Suprapubic skin (tissue), 4 donors: ENCODE measurements at regions not wholly inside any gene's neighbourhood (a gene's known extent, or its start where the extent isn't known, plus 50 kb on each side); places are given as distances from the start of the nearest gene placed in this dataset.

Source experiments
- DNase-seq, 2 donors: peaks; one replicate each; pipeline ENCODE4 v3.0.0-alpha.2; 2019; ENCODE audit warnings: low spot score in 2 of 2
- H3K27ac ChIP-seq: fragments of 200-600 bp; sonication (generic); one replicate; pipeline ENCODE4 v1.5.1; 2019
- H3K27me3 ChIP-seq: fragments of 200-600 bp; sonication (generic); one replicate; pipeline ENCODE4 v1.5.1; 2019
- H3K36me3 ChIP-seq: fragments of 200-600 bp; sonication (generic); one replicate; pipeline ENCODE4 v1.5.1; 2019
- H3K4me1 ChIP-seq: fragments of 200-600 bp; sonication (generic); one replicate; pipeline ENCODE4 v1.5.1; 2019
- H3K4me3 ChIP-seq: fragments of 200-600 bp; sonication (generic); one replicate; pipeline ENCODE4 v1.5.1; 2019; ENCODE audit warnings: mild to moderate bottlenecking
- H3K9me3 ChIP-seq: fragments of 200-600 bp; sonication (generic); one replicate; pipeline ENCODE4 v1.5.1; 2019
- CTCF ChIP-seq, 2 donors: fragments of 200-600 bp in 1 of 2; fragments of 450-650 bp in 1 of 2; sonication (generic) in 1 of 2; IDR thresholded peaks; one replicate each; pipeline ENCODE4 v1.5.1; 2016 to 2019; ENCODE audit warnings: antibody characterized with exemption in 2 of 2, mild to moderate bottlenecking in 1 of 2, moderate library complexity in 1 of 2
- EP300 ChIP-seq: sonication (generic); formaldehyde crosslinking; IDR thresholded peaks from one replicate; pipeline ENCODE4 v1.6.1; 2017; ENCODE audit warnings: antibody characterized with exemption
- POLR2A ChIP-seq, 2 donors: fragments of 450-650 bp; IDR thresholded peaks; one replicate each; pipeline ENCODE4 v1.6.1; 2017; ENCODE audit warnings: antibody characterized with exemption in 2 of 2, mild to moderate bottlenecking in 2 of 2, moderate library complexity in 2 of 2
- POLR2AphosphoS5 ChIP-seq, 3 donors: sonication (generic); formaldehyde crosslinking; IDR thresholded peaks; one replicate each; pipeline ENCODE4 v1.6.1; 2017; ENCODE audit warnings: antibody characterized with exemption in 3 of 3
- WGBS: methylation state at CpG from one replicate; pipeline ENCODE4 v1.1.5; 2018; 5-methylcytosine and 5-hydroxymethylcytosine counted together

GRCh38 chr9:78607853-78608252 is 310.9 kb downstream of the PSAT1 start:
- no peaks in the 10 kb centered on the region for H3K27me3 ChIP-seq
- no peak overlapping the region for H3K4me3 ChIP-seq
- H3K36me3 ChIP-seq = no peaks in the 10 kb centered on the region
- H3K4me1 ChIP-seq = no peaks in the 10 kb centered on the region
- H3K9me3 ChIP-seq = no peaks in the 10 kb centered on the region
- no peak for DNase-seq
- no peak for TF ChIP-seq POLR2A (IDR thresholded peaks at IDR 0.05)
- no peak for TF ChIP-seq CTCF (IDR thresholded peaks at IDR 0.05)
- no peak for TF ChIP-seq POLR2AphosphoS5 (IDR thresholded peaks at IDR 0.05)
- no peak for TF ChIP-seq EP300
- WGBS = 74% methylated on average over 5 of the region's 5 CpGs
- no peak overlapping the region for H3K27ac ChIP-seq

- H3K4me3 ChIP-seq = no peak overlapping the region
- no peak overlapping the region for H3K27ac ChIP-seq
- 72% methylated on average over 8 of the region's 8 CpGs for WGBS
- no peaks in the 10 kb centered on the region for H3K36me3 ChIP-seq
- no peaks in the 10 kb centered on the region for H3K27me3 ChIP-seq
- no peaks in the 10 kb centered on the region for H3K4me1 ChIP-seq
- TF ChIP-seq EP300 (no peak), CTCF (IDR thresholded peaks at IDR 0.05) (no peak), POLR2A (IDR thresholded peaks at IDR 0.05) (no peak), POLR2AphosphoS5 (IDR thresholded peaks at IDR 0.05) (no peak)
- H3K9me3 ChIP-seq = no peaks in the 10 kb centered on the region
- no peak for DNase-seq
These were observed 312.5 kb downstream of the PSAT1 start for GRCh38 chr9:78609450-78609849.

- no peak for DNase-seq
- H3K4me1 ChIP-seq = no peaks in the 10 kb centered on the region
- H3K9me3 ChIP-seq = no peaks in the 10 kb centered on the region
- H3K36me3 ChIP-seq = no peaks in the 10 kb centered on the region
- WGBS = 60% methylated on average over 2 of the region's 2 CpGs
- TF ChIP-seq EP300 (no peak), POLR2AphosphoS5 (IDR thresholded peaks at IDR 0.05) (no peak), POLR2A (IDR thresholded peaks at IDR 0.05) (no peak), CTCF (IDR thresholded peaks at IDR 0.05) (no peak)
- no peaks in the 10 kb centered on the region for H3K27me3 ChIP-seq
- H3K4me3 ChIP-seq = no peak overlapping the region
- H3K27ac ChIP-seq = no peak overlapping the region
These were observed 315.2 kb downstream of the PSAT1 start for GRCh38 chr9:78612091-78612490.

- Histone ChIP-seq H3K9me3 (no peaks in the 10 kb centered on the region), H3K4me1 (no peaks in the 10 kb centered on the region), H3K4me3 (no peak overlapping the region), H3K27ac (no peak overlapping the region), H3K27me3 (no peaks in the 10 kb centered on the region), H3K36me3 (no peaks in the 10 kb centered on the region)
- no peak for TF ChIP-seq POLR2AphosphoS5 (IDR thresholded peaks at IDR 0.05)
- TF ChIP-seq POLR2A (IDR thresholded peaks at IDR 0.05) = no peak
- TF ChIP-seq EP300 = no peak
- TF ChIP-seq CTCF (IDR thresholded peaks at IDR 0.05) = no peak
- no peak for DNase-seq
- WGBS = 74% methylated on average over 3 of the region's 3 CpGs
These were observed 316.1 kb downstream of the PSAT1 start for GRCh38 chr9:78613006-78613405.

GRCh38 chr9:78614892-78615291 is 318.0 kb downstream of the PSAT1 start:
- WGBS = 79% methylated on average over 3 of the region's 3 CpGs
- Histone ChIP-seq H3K36me3 (no peaks in the 10 kb centered on the region), H3K4me1 (no peaks in the 10 kb centered on the region), H3K27ac (no peak overlapping the region), H3K9me3 (no peaks in the 10 kb centered on the region), H3K27me3 (no peaks in the 10 kb centered on the region), H3K4me3 (no peak overlapping the region)
- no peak for TF ChIP-seq POLR2AphosphoS5 (IDR thresholded peaks at IDR 0.05)
- TF ChIP-seq EP300 = no peak
- TF ChIP-seq CTCF (IDR thresholded peaks at IDR 0.05) = no peak
- TF ChIP-seq POLR2A (IDR thresholded peaks at IDR 0.05) = no peak
- DNase-seq = no peak
